GM12891 (cell line): ENCODE measurements at regions not wholly inside any gene's neighbourhood (a gene's known extent, or its start where the extent isn't known, plus 50 kb on each side); places are given as distances from the start of the nearest gene placed in this dataset.

Experiments used
- PAX5 ChIP-seq: IDR thresholded peaks from 2 replicates; pipeline ENCODE4 v1.6.1; 2011; ENCODE audit warnings: low read length, moderate library complexity, mild to moderate bottlenecking; ENCODE audit not compliant: insufficient read depth, severe bottlenecking
- POLR2A ChIP-seq: IDR thresholded peaks from 2 replicates; pipeline ENCODE4 v1.6.1; 2011; ENCODE audit warnings: low read depth, low read length, control low read depth
- POLR2AphosphoS5 ChIP-seq: IDR thresholded peaks from 2 replicates; pipeline ENCODE4 v1.6.1; 2011; ENCODE audit warnings: low read depth, low read length, control low read depth
- POU2F2 ChIP-seq: IDR thresholded peaks from 2 replicates; pipeline ENCODE4 v1.6.1; 2011; ENCODE audit warnings: low read depth, mild to moderate bottlenecking, control low read depth, low read length, moderate library complexity
- SPI1 ChIP-seq: IDR thresholded peaks from 2 replicates; pipeline ENCODE4 v1.6.1; 2011; ENCODE audit warnings: low read depth, low read length, control low read depth
- TAF1 ChIP-seq: IDR thresholded peaks from 2 replicates; pipeline ENCODE4 v1.6.1; 2011; ENCODE audit warnings: low read depth, low read length, control low read depth

GRCh38 chr3:117548600-117548999 lies 839.0 kb downstream of the TUSC7 start:
- TF ChIP-seq POLR2A (no peak), POLR2AphosphoS5 (no peak), TAF1 (no peak), SPI1 (no peak), POU2F2 (no peak), PAX5 (no peak)
